ENCODE measurements at regions not wholly inside any gene's neighbourhood (a gene's known extent, or its start where the extent isn't known, plus 50 kb on each side); places are given as distances from the start of the nearest gene placed in this dataset.

- no peak for TF ChIP-seq HBP1 (CRISPR knock-in tag; IDR thresholded peaks at IDR 0.05; ENCODE audit: low read depth)
- TF ChIP-seq TGIF2 (CRISPR knock-in tag; IDR thresholded peaks at IDR 0.05): no peak
- no peak for TF ChIP-seq ONECUT2 (CRISPR knock-in tag; IDR thresholded peaks at IDR 0.05)
- TF ChIP-seq ZSCAN5A (CRISPR knock-in tag; IDR thresholded peaks at IDR 0.05; ENCODE audit: borderline replicate concordance): no peak
- no peak for TF ChIP-seq KMT2B (CRISPR knock-in tag; IDR thresholded peaks at IDR 0.05)
- no peak for TF ChIP-seq ZNF746 (CRISPR knock-in tag; IDR thresholded peaks at IDR 0.05)
- no peak for TF ChIP-seq PRDM4 (CRISPR knock-in tag; IDR thresholded peaks at IDR 0.05; ENCODE audit: borderline replicate concordance)
- no peak for TF ChIP-seq ATRX (CRISPR knock-in tag; IDR thresholded peaks at IDR 0.05; ENCODE audit: borderline replicate concordance)
- no peak for TF ChIP-seq NCOA1 (CRISPR knock-in tag; IDR thresholded peaks at IDR 0.05)
- no peak for TF ChIP-seq ZNF329 (CRISPR knock-in tag; IDR thresholded peaks at IDR 0.05; ENCODE audit: low read depth)
- TF ChIP-seq TEAD3 (CRISPR knock-in tag; optimal IDR thresholded peaks at IDR 0.05; ENCODE audit: borderline replicate concordance): no peak
Observed at GRCh38 chr12:25009496-25010092, 60.7 kb upstream of the BCAT1 start (continued).

All from HepG2 (cell line).